NCI-H345 treated with DMSO at 0.1 percent for 48 hours (cell line): ENCODE measurements at regions not wholly inside any gene's neighbourhood (a gene's known extent, or its start where the extent isn't known, plus 50 kb on each side); places are given as distances from the start of the nearest gene placed in this dataset.
A peak's percentile ranks its signal among the peaks of the same experiment; 100 is the strongest.
"Not testable (repeated sequence)": the region's sequence is repeated elsewhere in the genome, so short reads cannot be mapped to it uniquely, and the experiment has no call there.

ENCODE experiments used
- DNase-seq: peaks from one replicate; lab custom pipeline; 2025; ENCODE audit not compliant: unreplicated experiment; lab: John Stamatoyannopoulos, UW

GRCh38 chr3:4897765-4898453 lies 81.3 kb upstream of the BHLHE40 start:
- no peak for DNase-seq

GRCh38 chr3:4898454-4899313 lies 80.6 kb upstream of the BHLHE40 start:
- no peak for DNase-seq

GRCh38 chr3:4899710-4900109 lies 79.5 kb upstream of the BHLHE40 start:
- no peak for DNase-seq

GRCh38 chr3:4900298-4900697 lies 78.9 kb upstream of the BHLHE40 start:
- DNase-seq = no peak

GRCh38 chr3:4904811-4905695 lies 74.2 kb upstream of the BHLHE40 start:
- DNase-seq = no peak

- DNase-seq = peak; percentile 54
Measured at GRCh38 chr3:4906107-4906621, 73.1 kb upstream of the BHLHE40 start.

- DNase-seq = no peak
Measured at GRCh38 chr3:4907050-4907449, 72.2 kb upstream of the BHLHE40 start.

GRCh38 chr3:4907643-4908432 lies 71.4 kb upstream of the BHLHE40 start:
- no peak for DNase-seq

- DNase-seq = no peak
Measured at GRCh38 chr3:4908433-4909156, 70.6 kb upstream of the BHLHE40 start.

- DNase-seq = no peak
Measured at GRCh38 chr3:4914464-4914863, 64.8 kb upstream of the BHLHE40 start.

GRCh38 chr3:4921589-4921988 lies 57.6 kb upstream of the BHLHE40 start:
- not testable (repeated sequence) for DNase-seq

GRCh38 chr3:4926892-4927291 lies 52.3 kb upstream of the BHLHE40 start:
- no peak for DNase-seq

GRCh38 chr3:4928277-4928789 lies 50.9 kb upstream of the BHLHE40 start:
- no peak for DNase-seq
